ENCODE measurements at regions not wholly inside any gene's neighbourhood (a gene's known extent, or its start where the extent isn't known, plus 50 kb on each side); places are given as distances from the start of the nearest gene placed in this dataset.

GRCh38 chr2:219706823-219707281 lies 79.4 kb downstream of the SLC4A3 start:
- Histone ChIP-seq H3K27ac (ENCODE audit: low read depth in 1 of 2, low read length in 1 of 2) (no peak overlapping the region), H3K4me3 (ENCODE audit: low read length in 2 of 2) (no peak overlapping the region), H3K36me3 (ENCODE audit: control insufficient read depth in 2 of 2, insufficient read depth in 2 of 2, low read length in 1 of 2) (no peaks in the 10 kb centered on the region), H3K9me3 (ENCODE audit: control insufficient read depth in 2 of 2, insufficient read depth in 1 of 2, low read length in 1 of 2) (peaks cover 0 to 3% of the 10 kb centered on the region in 2 donors), H3K27me3 (ENCODE audit: control insufficient read depth in 2 of 2, insufficient read depth in 1 of 2, low read length in 1 of 2) (peaks cover 0 to 15% of the 10 kb centered on the region in 2 donors), H3K4me1 (ENCODE audit: control insufficient read depth in 2 of 2, insufficient read depth in 2 of 2, low read length in 2 of 2) (no peaks in the 10 kb centered on the region)
- no peak for DNase-seq (ENCODE audit: low read depth in 6 of 9, low spot score in 9 of 9)
- 95% methylated on average over 4 of the region's 4 CpGs for WGBS

GRCh38 chr2:219707496-219708285 lies 80.3 kb downstream of the SLC4A3 start:
- Histone ChIP-seq H3K4me3 (ENCODE audit: low read length in 2 of 2) (no peak overlapping the region), H3K36me3 (ENCODE audit: control insufficient read depth in 2 of 2, insufficient read depth in 2 of 2, low read length in 1 of 2) (no peaks in the 10 kb centered on the region), H3K27ac (ENCODE audit: low read depth in 1 of 2, low read length in 1 of 2) (no peak overlapping the region), H3K27me3 (ENCODE audit: control insufficient read depth in 2 of 2, insufficient read depth in 1 of 2, low read length in 1 of 2) (peaks cover 0 to 13% of the 10 kb centered on the region in 2 donors), H3K4me1 (ENCODE audit: control insufficient read depth in 2 of 2, insufficient read depth in 2 of 2, low read length in 2 of 2) (no peaks in the 10 kb centered on the region), H3K9me3 (ENCODE audit: control insufficient read depth in 2 of 2, insufficient read depth in 1 of 2, low read length in 1 of 2) (peaks cover 0 to 3% of the 10 kb centered on the region in 2 donors)
- no peak for DNase-seq (ENCODE audit: low read depth in 6 of 9, low spot score in 9 of 9)
- WGBS, result 95% methylated on average over 4 of the region's 4 CpGs

DNA sequence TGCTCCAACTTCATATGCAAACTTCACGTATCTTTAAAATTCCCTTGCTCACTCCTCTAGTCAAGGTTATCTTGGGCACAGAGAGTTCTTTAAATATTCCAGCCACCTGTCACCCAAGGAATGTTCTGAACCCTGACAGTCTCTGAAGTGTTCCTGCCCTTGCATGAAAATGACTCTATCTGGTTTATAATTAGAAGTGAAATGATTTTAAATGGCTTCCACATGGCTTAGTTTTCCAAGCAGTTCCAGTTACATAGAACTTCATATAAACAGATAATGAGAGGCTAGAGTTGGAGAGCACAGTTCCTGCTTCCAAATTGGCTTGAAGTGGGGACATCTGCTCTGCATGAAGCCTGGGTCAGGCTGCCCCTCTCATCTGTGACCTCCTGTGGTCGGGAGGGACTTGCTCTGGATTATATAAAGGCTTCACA lies 81.9 kb downstream of the SLC4A3 start:
- H3K4me3 ChIP-seq (ENCODE audit: low read length in 2 of 2), result no peak overlapping the region
- H3K4me1 ChIP-seq (ENCODE audit: control insufficient read depth in 2 of 2, insufficient read depth in 2 of 2, low read length in 2 of 2), result no peaks in the 10 kb centered on the region
- H3K27me3 ChIP-seq (ENCODE audit: control insufficient read depth in 2 of 2, insufficient read depth in 1 of 2, low read length in 1 of 2), result peaks cover 0 to 8% of the 10 kb centered on the region in 2 donors
- no peak overlapping the region for H3K27ac ChIP-seq (ENCODE audit: low read depth in 1 of 2, low read length in 1 of 2)
- DNase-seq (ENCODE audit: low read depth in 6 of 9, low spot score in 9 of 9), result no peak
- H3K9me3 ChIP-seq (ENCODE audit: control insufficient read depth in 2 of 2, insufficient read depth in 1 of 2, low read length in 1 of 2), result peaks cover 0 to 3% of the 10 kb centered on the region in 2 donors
- no peaks in the 10 kb centered on the region for H3K36me3 ChIP-seq (ENCODE audit: control insufficient read depth in 2 of 2, insufficient read depth in 2 of 2, low read length in 1 of 2)
- 79% methylated on average over 2 of the region's 2 CpGs for WGBS

- peak in 1 of 9 donors; percentile 16 for DNase-seq (ENCODE audit: low read depth in 6 of 9, low spot score in 9 of 9)
- no peak overlapping the region for H3K27ac ChIP-seq (ENCODE audit: low read depth in 1 of 2, low read length in 1 of 2)
- H3K4me1 ChIP-seq (ENCODE audit: control insufficient read depth in 2 of 2, insufficient read depth in 2 of 2, low read length in 2 of 2), result no peaks in the 10 kb centered on the region
- no peak overlapping the region for H3K4me3 ChIP-seq (ENCODE audit: low read length in 2 of 2)
- WGBS, result 71% methylated on average over 1 of the region's 1 CpG
- H3K27me3 ChIP-seq (ENCODE audit: control insufficient read depth in 2 of 2, insufficient read depth in 1 of 2, low read length in 1 of 2), result peaks cover 0 to 3% of the 10 kb centered on the region in 2 donors
- no peaks in the 10 kb centered on the region for H3K9me3 ChIP-seq (ENCODE audit: control insufficient read depth in 2 of 2, insufficient read depth in 1 of 2, low read length in 1 of 2)
- H3K36me3 ChIP-seq (ENCODE audit: control insufficient read depth in 2 of 2, insufficient read depth in 2 of 2, low read length in 1 of 2), result no peaks in the 10 kb centered on the region
Observed at GRCh38 chr2:219713110-219713509, 85.7 kb downstream of the SLC4A3 start.

DNA sequence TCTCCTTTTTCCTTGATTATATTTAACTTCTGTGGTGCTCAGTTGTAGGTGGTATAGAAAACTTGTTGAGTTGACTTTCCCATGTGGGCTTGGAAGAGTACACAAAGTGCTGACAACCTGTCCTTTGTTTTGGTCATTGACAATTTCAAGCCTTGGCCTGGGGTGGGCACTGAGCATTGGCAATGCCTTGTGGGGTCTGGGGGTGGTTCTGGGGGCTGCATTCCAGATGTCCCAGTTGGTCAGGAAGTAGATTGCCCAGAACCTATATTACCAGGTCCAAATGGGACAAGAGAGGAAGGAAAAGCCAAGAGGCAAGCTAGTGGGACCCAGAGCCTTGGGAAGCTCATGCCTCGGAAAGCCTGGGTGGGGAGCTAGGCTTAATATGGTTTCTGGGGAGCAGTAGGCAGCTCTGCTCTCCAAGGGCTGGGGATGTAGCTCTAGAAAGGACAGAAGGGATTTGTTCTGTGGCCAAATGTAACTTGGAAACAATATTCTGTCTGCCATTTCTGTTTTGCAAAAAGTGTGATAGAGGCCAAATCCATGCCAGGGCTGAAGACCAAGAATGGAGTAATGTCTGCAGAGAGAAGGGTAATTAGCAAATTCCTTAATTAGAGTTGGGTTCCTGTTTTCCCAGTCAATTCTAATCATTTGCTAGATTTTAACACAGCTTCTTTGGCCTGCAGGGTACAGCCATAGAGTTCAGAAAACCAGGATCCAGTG lies 87.4 kb downstream of the SLC4A3 start:
- no peak overlapping the region for H3K4me3 ChIP-seq (ENCODE audit: low read length in 2 of 2)
- no peak for DNase-seq (ENCODE audit: low read depth in 6 of 9, low spot score in 9 of 9)
- no peaks in the 10 kb centered on the region for H3K4me1 ChIP-seq (ENCODE audit: control insufficient read depth in 2 of 2, insufficient read depth in 2 of 2, low read length in 2 of 2)
- H3K36me3 ChIP-seq (ENCODE audit: control insufficient read depth in 2 of 2, insufficient read depth in 2 of 2, low read length in 1 of 2), result no peaks in the 10 kb centered on the region
- WGBS, result 95% methylated on average over 1 of the region's 1 CpG
- H3K27me3 ChIP-seq (ENCODE audit: control insufficient read depth in 2 of 2, insufficient read depth in 1 of 2, low read length in 1 of 2), result peaks cover 0 to 3% of the 10 kb centered on the region in 2 donors
- no peaks in the 10 kb centered on the region for H3K9me3 ChIP-seq (ENCODE audit: control insufficient read depth in 2 of 2, insufficient read depth in 1 of 2, low read length in 1 of 2)
- H3K27ac ChIP-seq (ENCODE audit: low read depth in 1 of 2, low read length in 1 of 2), result no peak overlapping the region

GRCh38 chr2:219718066-219718465 lies 90.6 kb downstream of the SLC4A3 start:
- DNase-seq (ENCODE audit: low read depth in 6 of 9, low spot score in 9 of 9), result no peak
- H3K36me3 ChIP-seq (ENCODE audit: control insufficient read depth in 2 of 2, insufficient read depth in 2 of 2, low read length in 1 of 2), result no peaks in the 10 kb centered on the region
- 87% methylated on average over 3 of the region's 3 CpGs for WGBS
- H3K27me3 ChIP-seq (ENCODE audit: control insufficient read depth in 2 of 2, insufficient read depth in 1 of 2, low read length in 1 of 2), result peaks cover 0 to 3% of the 10 kb centered on the region in 2 donors
- H3K9me3 ChIP-seq (ENCODE audit: control insufficient read depth in 2 of 2, insufficient read depth in 1 of 2, low read length in 1 of 2), result no peaks in the 10 kb centered on the region
- no peak overlapping the region for H3K27ac ChIP-seq (ENCODE audit: low read depth in 1 of 2, low read length in 1 of 2)
- no peak overlapping the region for H3K4me3 ChIP-seq (ENCODE audit: low read length in 2 of 2)
- no peaks in the 10 kb centered on the region for H3K4me1 ChIP-seq (ENCODE audit: control insufficient read depth in 2 of 2, insufficient read depth in 2 of 2, low read length in 2 of 2)

GRCh38 chr2:219719521-219719920 lies 92.1 kb downstream of the SLC4A3 start:
- Histone ChIP-seq H3K36me3 (ENCODE audit: control insufficient read depth in 2 of 2, insufficient read depth in 2 of 2, low read length in 1 of 2) (no peaks in the 10 kb centered on the region), H3K9me3 (ENCODE audit: control insufficient read depth in 2 of 2, insufficient read depth in 1 of 2, low read length in 1 of 2) (no peaks in the 10 kb centered on the region), H3K27me3 (ENCODE audit: control insufficient read depth in 2 of 2, insufficient read depth in 1 of 2, low read length in 1 of 2) (peaks cover 0 to 3% of the 10 kb centered on the region in 2 donors), H3K4me3 (ENCODE audit: low read length in 2 of 2) (no peak overlapping the region), H3K27ac (ENCODE audit: low read depth in 1 of 2, low read length in 1 of 2) (no peak overlapping the region), H3K4me1 (ENCODE audit: control insufficient read depth in 2 of 2, insufficient read depth in 2 of 2, low read length in 2 of 2) (no peaks in the 10 kb centered on the region)
- 92% methylated on average over 4 of the region's 4 CpGs for WGBS
- no peak for DNase-seq (ENCODE audit: low read depth in 6 of 9, low spot score in 9 of 9)

DNA sequence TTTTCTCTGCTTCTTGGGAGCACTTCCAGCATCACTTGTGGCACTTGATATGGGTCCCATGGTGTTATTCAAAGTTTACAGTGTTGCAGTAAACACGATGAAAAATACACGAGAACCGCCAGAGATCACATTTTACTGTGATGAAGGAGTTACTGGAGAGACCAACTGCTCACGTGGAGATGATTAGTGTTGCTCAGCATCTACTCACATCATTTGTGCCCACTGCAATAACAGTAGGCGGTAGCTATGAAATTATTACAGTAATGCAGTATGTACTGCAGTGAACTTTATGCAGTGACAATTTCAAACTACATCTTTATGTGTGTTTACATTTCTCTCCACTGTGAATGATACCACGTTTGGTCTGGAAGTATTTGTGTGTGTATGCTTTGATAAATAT lies 93.5 kb downstream of the SLC4A3 start:
- Histone ChIP-seq H3K4me1 (ENCODE audit: control insufficient read depth in 2 of 2, insufficient read depth in 2 of 2, low read length in 2 of 2) (no peaks in the 10 kb centered on the region), H3K9me3 (ENCODE audit: control insufficient read depth in 2 of 2, insufficient read depth in 1 of 2, low read length in 1 of 2) (no peaks in the 10 kb centered on the region), H3K36me3 (ENCODE audit: control insufficient read depth in 2 of 2, insufficient read depth in 2 of 2, low read length in 1 of 2) (no peaks in the 10 kb centered on the region), H3K27ac (ENCODE audit: low read depth in 1 of 2, low read length in 1 of 2) (no peak overlapping the region), H3K27me3 (ENCODE audit: control insufficient read depth in 2 of 2, insufficient read depth in 1 of 2, low read length in 1 of 2) (no peaks in the 10 kb centered on the region), H3K4me3 (ENCODE audit: low read length in 2 of 2) (no peak overlapping the region)
- 93% methylated on average over 6 of the region's 6 CpGs for WGBS
- DNase-seq (ENCODE audit: low read depth in 6 of 9, low spot score in 9 of 9), result no peak

DNA sequence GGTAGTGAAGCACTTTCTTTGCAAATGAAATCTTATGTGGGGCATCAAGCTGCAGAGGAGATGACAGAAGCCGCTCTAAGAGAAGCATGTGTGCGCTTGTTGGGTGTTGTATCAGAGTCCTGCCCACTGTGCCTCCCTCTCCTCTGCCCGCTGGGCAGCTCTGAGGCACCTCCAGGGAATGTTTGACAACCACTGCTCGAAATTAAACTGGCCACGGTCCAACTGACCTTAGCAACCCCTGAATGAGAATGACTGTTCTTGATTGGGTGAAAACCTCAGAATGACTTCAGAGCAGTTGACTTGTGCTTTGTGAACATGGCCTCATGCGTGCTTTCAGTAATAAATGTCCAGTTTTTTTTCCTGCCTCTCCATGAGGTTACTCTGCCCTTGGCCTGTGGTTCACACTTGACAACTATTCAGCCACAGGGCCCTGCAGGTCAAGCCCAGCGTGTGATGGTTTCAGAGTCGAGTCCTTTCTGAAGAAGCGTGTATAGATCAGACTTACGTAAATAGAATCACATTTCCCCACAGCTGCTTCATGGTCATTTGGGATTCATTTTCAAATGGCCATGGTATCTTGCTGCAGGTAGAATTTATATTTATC lies 94.9 kb downstream of the SLC4A3 start:
- WGBS, result 92% methylated on average over 10 of the region's 10 CpGs

More for the DNA sequence above, 94.9 kb downstream of the SLC4A3 start:
- no peaks in the 10 kb centered on the region for H3K9me3 ChIP-seq (ENCODE audit: control insufficient read depth in 2 of 2, insufficient read depth in 1 of 2, low read length in 1 of 2)
- no peak for DNase-seq (ENCODE audit: low read depth in 6 of 9, low spot score in 9 of 9)
- no peaks in the 10 kb centered on the region for H3K27me3 ChIP-seq (ENCODE audit: control insufficient read depth in 2 of 2, insufficient read depth in 1 of 2, low read length in 1 of 2)
- H3K27ac ChIP-seq (ENCODE audit: low read depth in 1 of 2, low read length in 1 of 2), result no peak overlapping the region
- H3K4me1 ChIP-seq (ENCODE audit: control insufficient read depth in 2 of 2, insufficient read depth in 2 of 2, low read length in 2 of 2), result no peaks in the 10 kb centered on the region
- no peaks in the 10 kb centered on the region for H3K36me3 ChIP-seq (ENCODE audit: control insufficient read depth in 2 of 2, insufficient read depth in 2 of 2, low read length in 1 of 2)
- no peak overlapping the region for H3K4me3 ChIP-seq (ENCODE audit: low read length in 2 of 2)
